LNCaP clone FGC (cell line): ENCODE measurements at regions not wholly inside any gene's neighbourhood (a gene's known extent, or its start where the extent isn't known, plus 50 kb on each side); places are given as distances from the start of the nearest gene placed in this dataset.

Experiments
- DNase-seq: peaks from one replicate; pipeline ENCODE4 v3.0.0-alpha.2; 2011; ENCODE audit warnings: low read depth
- H3K4me3 ChIP-seq: 2 replicates; pipeline ENCODE4 v1.5.1; 2011; ENCODE audit warnings: mild to moderate bottlenecking, low read depth, low read length, control low read depth
- TF ChIP-seq, protein P1 (sequence below): IDR thresholded peaks from 2 replicates; pipeline ENCODE4 v1.5.1; 2012; ENCODE audit warnings: mild to moderate bottlenecking; ENCODE audit not compliant: control insufficient read depth, insufficient read depth; ENCODE audit errors: extremely low read depth

DNA sequence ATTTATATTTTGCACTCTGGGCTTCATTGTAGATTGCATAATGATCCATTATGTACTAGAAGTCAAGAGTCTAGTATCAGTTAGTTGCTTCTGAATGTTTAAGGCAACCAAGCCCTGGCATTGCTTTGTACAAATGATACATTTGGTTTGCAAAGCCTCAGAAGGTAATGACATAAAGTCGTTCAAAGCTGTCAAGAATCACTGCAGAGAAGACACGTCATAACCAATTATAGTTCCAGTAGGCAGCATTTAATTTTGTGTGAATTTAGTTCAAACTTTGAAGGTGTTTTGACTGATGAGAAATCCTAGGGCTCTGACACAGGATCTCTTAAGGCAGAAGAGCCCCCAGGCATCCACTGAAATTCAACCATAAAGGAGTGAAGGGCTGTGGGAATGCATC is 163.0 kb upstream of the KRR1 start:
- no peak overlapping the region for H3K4me3 ChIP-seq
- TF ChIP-seq, protein P1, sequence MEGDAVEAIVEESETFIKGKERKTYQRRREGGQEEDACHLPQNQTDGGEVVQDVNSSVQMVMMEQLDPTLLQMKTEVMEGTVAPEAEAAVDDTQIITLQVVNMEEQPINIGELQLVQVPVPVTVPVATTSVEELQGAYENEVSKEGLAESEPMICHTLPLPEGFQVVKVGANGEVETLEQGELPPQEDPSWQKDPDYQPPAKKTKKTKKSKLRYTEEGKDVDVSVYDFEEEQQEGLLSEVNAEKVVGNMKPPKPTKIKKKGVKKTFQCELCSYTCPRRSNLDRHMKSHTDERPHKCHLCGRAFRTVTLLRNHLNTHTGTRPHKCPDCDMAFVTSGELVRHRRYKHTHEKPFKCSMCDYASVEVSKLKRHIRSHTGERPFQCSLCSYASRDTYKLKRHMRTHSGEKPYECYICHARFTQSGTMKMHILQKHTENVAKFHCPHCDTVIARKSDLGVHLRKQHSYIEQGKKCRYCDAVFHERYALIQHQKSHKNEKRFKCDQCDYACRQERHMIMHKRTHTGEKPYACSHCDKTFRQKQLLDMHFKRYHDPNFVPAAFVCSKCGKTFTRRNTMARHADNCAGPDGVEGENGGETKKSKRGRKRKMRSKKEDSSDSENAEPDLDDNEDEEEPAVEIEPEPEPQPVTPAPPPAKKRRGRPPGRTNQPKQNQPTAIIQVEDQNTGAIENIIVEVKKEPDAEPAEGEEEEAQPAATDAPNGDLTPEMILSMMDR: no peak
- no peak for DNase-seq

DNA sequence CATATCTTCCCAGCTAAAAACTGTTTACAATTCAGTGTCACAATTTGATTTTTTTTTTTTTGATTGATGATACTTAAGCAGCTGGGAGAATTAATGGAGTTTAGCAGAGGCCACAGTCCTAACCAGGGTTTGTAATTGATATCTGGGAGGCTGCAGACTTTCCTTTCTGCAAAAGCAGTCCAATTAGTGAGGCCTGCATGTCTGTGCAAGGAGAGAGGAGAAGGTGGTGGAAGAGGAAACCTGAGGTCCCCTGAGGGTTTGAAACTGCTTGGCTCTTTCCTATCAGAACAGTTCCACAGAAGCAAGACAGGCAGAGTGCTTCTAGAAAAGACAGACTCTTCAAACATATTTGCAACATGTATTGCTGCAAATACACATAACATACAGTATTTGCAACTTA is 160.8 kb upstream of the KRR1 start:
- no peak overlapping the region for H3K4me3 ChIP-seq
- TF ChIP-seq, protein P1: no peak
- no peak for DNase-seq

DNA sequence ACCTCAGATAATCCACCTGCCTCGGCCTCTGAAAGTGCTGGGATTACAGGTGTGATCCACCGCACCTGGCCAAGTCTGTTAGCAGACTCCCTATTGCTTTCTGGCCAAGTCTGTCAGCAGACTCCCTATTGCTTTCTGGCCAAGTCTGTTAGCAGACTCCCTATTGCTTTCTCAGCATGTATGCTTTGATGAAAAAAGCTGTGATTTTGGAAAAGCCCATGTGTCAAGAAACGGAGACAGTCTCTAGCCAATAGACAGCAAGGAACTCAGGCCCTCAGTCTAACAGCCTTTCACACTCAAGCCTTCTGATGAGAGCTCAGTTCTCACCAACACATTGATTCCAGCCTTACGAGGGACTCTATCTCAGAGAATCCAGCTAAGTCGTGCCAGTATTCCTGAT is 158.8 kb upstream of the KRR1 start:
- TF ChIP-seq, protein P1: no peak
- DNase-seq: no peak
- H3K4me3 ChIP-seq: no peak overlapping the region

DNA sequence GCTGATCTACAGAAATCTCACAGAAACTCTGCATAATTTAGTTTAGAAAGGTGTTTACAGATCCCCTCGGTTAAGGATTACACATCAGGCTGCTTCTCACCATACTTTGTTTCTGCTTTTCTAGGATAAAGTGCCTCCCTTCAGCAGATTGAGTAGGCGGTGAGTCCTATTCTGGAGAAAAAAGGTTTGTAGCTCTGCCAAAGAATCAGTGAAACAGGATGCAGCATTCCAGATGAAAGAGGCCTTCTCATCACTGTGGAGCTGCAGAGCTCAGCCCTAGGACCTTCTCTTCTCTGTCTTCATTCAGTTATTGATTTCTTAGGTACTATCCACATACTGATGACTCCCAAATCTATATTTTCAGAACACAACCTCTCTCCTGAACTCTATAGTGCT is 155.5 kb upstream of the KRR1 start:
- no peak for DNase-seq
- no peak overlapping the region for H3K4me3 ChIP-seq
- TF ChIP-seq, protein P1: no peak

DNA sequence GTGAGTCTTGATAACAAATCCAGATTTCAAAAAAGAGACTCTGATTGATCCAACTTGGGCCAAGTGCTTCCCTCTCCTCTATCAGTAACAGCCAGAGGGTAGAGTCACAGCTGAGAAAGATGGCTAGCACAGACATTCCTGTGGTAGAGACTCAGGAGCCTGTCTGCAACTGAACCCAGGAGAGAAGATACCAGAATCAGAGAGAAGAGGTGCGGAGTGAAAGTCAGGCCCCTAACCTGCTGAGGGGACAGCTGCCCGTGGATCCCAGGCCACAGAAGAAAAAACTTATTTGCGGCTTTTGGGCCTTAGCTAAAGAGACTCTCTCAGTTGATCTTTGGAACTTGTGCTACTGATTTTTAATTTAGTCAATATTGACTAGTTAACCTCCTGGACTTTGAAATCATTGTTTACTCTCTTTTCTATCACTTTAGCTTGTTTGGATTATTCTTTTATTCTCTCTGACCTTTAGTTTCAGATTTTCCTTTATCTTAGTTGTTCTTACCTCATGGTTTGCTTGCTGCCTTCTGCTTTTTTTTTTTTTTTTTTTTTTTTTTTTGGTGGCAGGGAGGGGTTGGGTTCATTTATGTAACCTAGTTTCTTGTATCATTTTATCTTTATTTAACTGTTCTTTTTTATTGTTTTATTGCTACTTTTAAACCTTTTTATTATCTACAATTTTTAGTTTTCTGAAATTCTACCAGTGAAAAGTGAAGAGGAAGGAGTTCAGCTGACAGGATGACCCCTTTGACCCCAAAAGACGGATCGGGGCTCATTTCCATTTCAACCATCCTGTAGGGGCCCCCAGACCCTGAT is 154.9 kb upstream of the KRR1 start:
- DNase-seq: no peak
- TF ChIP-seq, protein P1: no peak
- no peak overlapping the region for H3K4me3 ChIP-seq

DNA sequence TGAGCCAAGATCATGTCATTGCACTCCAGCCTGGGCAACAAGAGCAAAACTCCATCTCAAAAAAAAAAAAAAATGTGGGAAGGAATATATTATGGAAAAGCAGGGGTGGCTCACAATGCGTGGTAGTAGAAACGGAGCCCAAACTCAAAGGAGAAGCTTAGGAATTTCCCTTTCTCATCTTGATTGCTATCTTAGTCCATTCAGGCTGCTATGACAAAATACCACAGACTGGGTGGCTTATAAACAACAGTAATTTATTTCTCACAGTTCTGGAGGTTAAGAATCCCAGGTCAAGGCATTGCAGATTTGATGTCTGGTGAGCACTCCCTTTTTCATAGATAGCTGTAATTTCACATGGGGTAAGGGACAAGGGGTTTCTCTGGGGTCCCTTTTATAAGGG is 153.8 kb upstream of the KRR1 start:
- DNase-seq: no peak
- no peak overlapping the region for H3K4me3 ChIP-seq
- TF ChIP-seq, protein P1: no peak
